H1 (cell line): ENCODE measurements at regions not wholly inside any gene's neighbourhood (a gene's known extent, or its start where the extent isn't known, plus 50 kb on each side); places are given as distances from the start of the nearest gene placed in this dataset.

Experiments used
- BCL11A ChIP-seq, 2 experiments: IDR thresholded peaks; one replicate each; pipeline ENCODE4 v1.6.1; 2011; ENCODE audit warnings: low read depth in 2 of 2, low read length in 2 of 2, mild to moderate bottlenecking in 2 of 2
- CHD1 ChIP-seq: IDR thresholded peaks from 2 replicates; pipeline ENCODE4 v1.6.1; 2012; ENCODE audit warnings: low read depth, low read length, improper control_type of control experiment
- CREB1 ChIP-seq: IDR thresholded peaks from 2 replicates; pipeline ENCODE4 v1.6.1; 2012; ENCODE audit warnings: inconsistent platforms
- CTCF ChIP-seq, 3 experiments: IDR thresholded peaks; 1 replicate in 2 of 3; 2 replicates in 1 of 3; pipeline versions ENCODE4 v1.5.1 to v1.6.1; 2011; ENCODE audit warnings: low read length in 3 of 3, mild to moderate bottlenecking in 3 of 3, inconsistent platforms in 2 of 3, low read depth in 1 of 3, moderate library complexity in 1 of 3; ENCODE audit not compliant: insufficient read depth in 1 of 3; ENCODE audit errors: control extremely low read depth in 1 of 3
- EGR1 ChIP-seq: IDR thresholded peaks from 2 replicates; pipeline ENCODE4 v1.6.1; 2011; ENCODE audit warnings: low read depth, low read length, borderline replicate concordance
- FOSL1 ChIP-seq: IDR thresholded peaks from 2 replicates; pipeline ENCODE4 v1.6.1; 2011; ENCODE audit warnings: mild to moderate bottlenecking, low read depth, low read length, moderate library complexity; ENCODE audit not compliant: insufficient read depth
- JUND ChIP-seq: IDR thresholded peaks from 2 replicates; pipeline ENCODE4 v1.6.1; 2011; ENCODE audit warnings: mild to moderate bottlenecking, improper control_type of control experiment, low read length
- MAX ChIP-seq: IDR thresholded peaks from 2 replicates; pipeline ENCODE4 v1.6.1; 2012; ENCODE audit warnings: inconsistent platforms
- POLR2AphosphoS5 ChIP-seq: IDR thresholded peaks from 2 replicates; pipeline ENCODE4 v1.6.1; 2011; ENCODE audit warnings: low read depth, low read length
- TAF1 ChIP-seq: IDR thresholded peaks from 2 replicates; pipeline ENCODE4 v1.6.1; 2011; ENCODE audit warnings: mild to moderate bottlenecking, low read depth, low read length
- TEAD4 ChIP-seq: IDR thresholded peaks from 2 replicates; pipeline ENCODE4 v1.6.1; 2012; ENCODE audit warnings: low read depth, low read length, inconsistent platforms, mixed read lengths
- USF2 ChIP-seq: IDR thresholded peaks from 2 replicates; pipeline ENCODE4 v1.6.1; 2011; ENCODE audit warnings: low read length, improper control_type of control experiment
- YY1 ChIP-seq: IDR thresholded peaks from 2 replicates; pipeline ENCODE4 v1.6.1; 2011; ENCODE audit warnings: low read depth, mild to moderate bottlenecking, low read length

- TF ChIP-seq CREB1 (no peak), POLR2AphosphoS5 (no peak), CTCF (IDR thresholded peaks at IDR 0.05; ENCODE audit: control extremely low read depth in 1 of 3, insufficient read depth in 1 of 3, low read depth in 1 of 3, low read length in 3 of 3) (no peak), YY1 (no peak), EGR1 (no peak), MAX (no peak), USF2 (no peak), JUND (no peak), TAF1 (no peak), BCL11A (IDR thresholded peaks at IDR 0.05; ENCODE audit: low read depth in 2 of 2, low read length in 2 of 2) (no peak), CHD1 (no peak), FOSL1 (no peak), TEAD4 (no peak)
Observed at GRCh38 chrX:34406580-34406979, 250.5 kb downstream of the TMEM47 start.
